ENCODE measurements at regions not wholly inside any gene's neighbourhood (a gene's known extent, or its start where the extent isn't known, plus 50 kb on each side); places are given as distances from the start of the nearest gene placed in this dataset.
A peak's percentile ranks its signal among the peaks of the same experiment; 100 is the strongest.
"Not testable (repeated sequence)": the region's sequence is repeated elsewhere in the genome, so short reads cannot be mapped to it uniquely, and the experiment has no call there.

DNA sequence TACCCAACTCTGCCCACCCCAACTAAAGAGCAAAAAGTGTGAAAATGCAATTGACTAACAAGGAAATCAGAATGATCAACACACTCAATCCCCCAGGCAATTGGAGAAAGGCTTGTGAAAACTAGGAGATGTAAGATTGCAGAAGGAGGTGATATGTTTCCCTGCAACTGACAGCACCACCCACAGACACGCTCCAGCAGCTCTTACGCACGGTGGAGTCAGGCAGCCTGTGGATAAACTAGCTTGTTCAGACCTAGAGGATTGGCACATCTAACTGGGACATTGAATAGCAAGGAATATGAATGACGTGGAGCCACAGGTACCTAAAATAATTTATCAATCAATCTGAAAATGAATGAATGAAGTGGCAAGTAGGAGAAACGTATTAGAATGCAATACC, 125.7 kb upstream of the MYO3A start:
- DNase-seq (ENCODE audit: low spot score) = no peak

GRCh38 chr10:25811052-25811685, 122.9 kb upstream of the MYO3A start:
- DNase-seq (ENCODE audit: low spot score) = no peak

DNA sequence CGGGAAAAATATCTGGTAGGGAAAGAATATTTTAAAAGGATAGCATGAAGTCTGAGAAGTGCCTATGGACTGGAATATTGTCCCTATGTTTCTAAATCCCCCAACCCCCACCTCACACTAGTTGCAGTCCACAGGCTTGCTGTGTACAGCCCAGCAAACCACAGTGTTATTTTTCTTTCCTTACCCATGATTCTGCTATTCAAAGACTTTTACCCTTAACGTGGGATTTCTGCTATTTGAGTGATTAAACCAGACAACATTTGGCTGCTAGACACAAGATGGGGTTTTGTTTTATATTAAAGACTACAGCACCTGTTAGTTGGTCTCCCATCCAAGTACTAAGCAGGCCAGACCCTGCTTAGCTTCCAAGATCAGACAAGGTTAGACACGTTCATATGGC, 120.5 kb upstream of the MYO3A start:
- no peak for DNase-seq (ENCODE audit: low spot score)

GRCh38 chr10:25815236-25815635, 118.8 kb upstream of the MYO3A start:
- no peak for DNase-seq (ENCODE audit: low spot score)

- no peak for DNase-seq (ENCODE audit: low spot score)
Measured at GRCh38 chr10:25815999-25816768, 117.8 kb upstream of the MYO3A start.

GRCh38 chr10:25817200-25817599, 116.8 kb upstream of the MYO3A start:
- DNase-seq (ENCODE audit: low spot score) = no peak

DNA sequence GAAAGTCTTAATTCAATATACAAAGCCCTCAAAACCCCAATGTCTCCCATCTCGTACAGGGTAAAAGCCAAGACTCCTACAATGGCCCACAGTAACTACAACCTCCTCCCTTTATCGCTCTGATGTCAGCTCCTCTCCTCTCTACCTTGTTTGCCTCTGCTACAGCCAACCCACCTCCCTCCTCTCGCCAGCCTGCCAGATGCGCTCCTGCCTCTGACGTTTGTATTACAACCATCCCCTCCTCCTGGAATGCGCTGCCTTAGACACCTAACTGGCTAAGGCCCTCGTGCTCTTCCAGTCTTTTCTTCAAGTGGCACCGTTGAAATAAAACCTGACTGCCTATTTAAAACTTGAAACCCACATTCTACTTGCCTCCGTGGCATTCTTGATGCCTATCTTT, 115.3 kb upstream of the MYO3A start:
- no peak for DNase-seq (ENCODE audit: low spot score)

DNA sequence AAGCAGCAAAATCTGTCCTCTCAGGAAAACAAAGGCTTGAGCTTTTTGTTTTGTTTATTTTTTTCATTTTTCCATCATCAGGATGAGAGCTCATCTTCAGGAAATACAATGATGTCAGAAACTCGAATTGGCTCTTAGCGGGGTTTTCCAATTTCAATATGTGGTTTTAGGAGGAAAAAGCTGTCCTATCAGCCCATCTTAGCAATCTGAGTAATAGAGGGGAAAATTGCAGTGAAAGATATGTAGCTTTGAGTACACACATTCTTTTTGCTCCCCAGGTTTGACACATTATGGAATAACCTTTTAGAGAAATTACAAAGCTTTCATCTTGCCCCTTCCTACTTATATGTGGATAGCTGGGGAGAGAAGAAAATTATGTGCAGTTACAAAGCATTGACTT, 113.6 kb upstream of the MYO3A start:
- no peak for DNase-seq (ENCODE audit: low spot score)

- no peak for DNase-seq (ENCODE audit: low spot score)
Measured at GRCh38 chr10:25820874-25821273, 113.2 kb upstream of the MYO3A start.

DNA sequence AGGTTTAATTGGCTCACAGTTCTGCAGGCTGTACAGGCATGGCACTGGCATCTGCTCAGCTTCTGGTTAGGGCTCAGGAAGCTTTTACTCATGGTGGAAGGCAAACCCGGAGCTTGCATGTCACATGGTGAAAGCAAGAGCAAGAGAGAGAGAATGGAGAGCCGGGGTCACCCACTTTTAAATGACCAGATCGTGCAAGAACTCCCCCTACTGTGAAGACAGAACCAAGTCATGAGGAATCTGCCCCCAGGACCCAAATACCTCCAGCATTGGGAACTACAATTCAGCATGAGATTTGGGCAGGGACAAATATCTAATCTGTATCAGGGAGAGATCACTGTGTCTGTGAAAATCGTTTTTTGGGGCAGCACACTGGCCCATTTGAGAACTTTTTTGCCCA, 110.0 kb upstream of the MYO3A start:
- DNase-seq (ENCODE audit: low spot score) = no peak

- no peak for DNase-seq (ENCODE audit: low spot score)
Measured at GRCh38 chr10:25828475-25828874, 105.6 kb upstream of the MYO3A start.

- DNase-seq (ENCODE audit: low spot score) = no peak
Measured at GRCh38 chr10:25831080-25831479, 102.9 kb upstream of the MYO3A start.

DNA sequence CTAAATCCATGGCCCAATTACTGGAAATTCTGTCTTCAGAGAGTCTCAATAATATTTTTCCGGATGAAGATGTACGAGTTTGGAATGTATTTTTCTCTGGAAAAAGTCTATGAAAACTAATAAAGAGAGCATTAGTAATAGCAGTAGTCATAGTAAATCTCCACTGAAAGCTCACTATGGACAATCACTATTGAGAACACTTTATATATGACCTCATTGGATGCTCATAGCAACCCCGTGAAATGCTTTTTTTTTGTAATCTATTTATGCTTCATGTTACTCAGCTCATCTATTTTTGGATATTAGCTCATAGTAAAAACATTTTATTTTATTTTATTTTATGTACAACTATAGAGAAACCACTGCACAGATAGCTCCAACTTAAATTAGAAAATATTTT, 94.3 kb upstream of the MYO3A start:
- no peak for DNase-seq (ENCODE audit: low spot score)

- DNase-seq (ENCODE audit: low spot score) = not testable (repeated sequence)
Measured at GRCh38 chr10:25840875-25841274, 93.2 kb upstream of the MYO3A start.

DNA sequence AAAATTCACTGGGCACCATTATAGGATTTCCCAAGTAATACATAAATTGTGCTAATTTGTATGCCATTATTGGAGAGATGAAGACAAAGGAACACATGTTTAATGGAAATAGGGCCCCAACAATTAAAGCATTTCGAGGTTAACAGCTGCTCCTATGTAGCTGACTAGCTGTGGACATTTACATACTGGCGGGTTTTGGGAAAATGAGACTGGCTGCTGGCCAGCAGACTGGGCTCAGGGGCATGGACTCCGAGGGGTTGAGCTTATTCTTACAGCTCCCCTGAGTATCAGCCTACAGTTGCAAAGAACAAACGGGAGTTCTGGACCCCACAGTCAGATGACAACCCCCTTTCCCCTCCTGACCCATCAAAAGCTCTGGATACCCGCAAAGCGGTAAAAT, 91.9 kb upstream of the MYO3A start:
- DNase-seq (ENCODE audit: low spot score) = no peak

GRCh38 chr10:25843551-25844170, 90.4 kb upstream of the MYO3A start:
- peak; percentile 28 for DNase-seq (ENCODE audit: low spot score)

DNA sequence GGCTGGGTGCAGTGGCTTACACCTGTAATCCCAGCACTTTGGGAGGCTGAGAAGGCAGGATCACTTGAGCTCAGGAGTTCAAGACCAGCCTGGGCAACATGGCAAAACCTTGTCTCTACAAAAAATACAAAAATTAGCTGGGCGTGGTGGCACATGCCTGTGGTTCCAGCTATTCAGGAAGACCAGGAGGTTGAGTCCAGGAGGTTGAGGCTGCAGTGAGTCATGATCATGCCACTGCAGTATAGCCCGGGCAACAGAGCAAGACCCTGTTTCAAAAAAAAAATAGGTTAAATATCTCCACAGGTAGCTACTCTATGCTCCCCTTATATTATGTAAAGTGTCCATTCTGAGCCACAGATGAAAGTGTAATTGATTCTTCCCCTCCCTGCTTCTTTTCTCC, 89.3 kb upstream of the MYO3A start:
- DNase-seq (ENCODE audit: low spot score) = not testable (repeated sequence)

GRCh38 chr10:25849268-25849667, 84.8 kb upstream of the MYO3A start:
- no peak for DNase-seq (ENCODE audit: low spot score)

- peak; percentile 9 for DNase-seq (ENCODE audit: low spot score)
Measured at GRCh38 chr10:25849988-25850387, 84.0 kb upstream of the MYO3A start.

GRCh38 chr10:25851548-25851947, 82.5 kb upstream of the MYO3A start:
- no peak for DNase-seq (ENCODE audit: low spot score)

- no peak for DNase-seq (ENCODE audit: low spot score)
Measured at GRCh38 chr10:25852364-25852941, 81.6 kb upstream of the MYO3A start.

DNA sequence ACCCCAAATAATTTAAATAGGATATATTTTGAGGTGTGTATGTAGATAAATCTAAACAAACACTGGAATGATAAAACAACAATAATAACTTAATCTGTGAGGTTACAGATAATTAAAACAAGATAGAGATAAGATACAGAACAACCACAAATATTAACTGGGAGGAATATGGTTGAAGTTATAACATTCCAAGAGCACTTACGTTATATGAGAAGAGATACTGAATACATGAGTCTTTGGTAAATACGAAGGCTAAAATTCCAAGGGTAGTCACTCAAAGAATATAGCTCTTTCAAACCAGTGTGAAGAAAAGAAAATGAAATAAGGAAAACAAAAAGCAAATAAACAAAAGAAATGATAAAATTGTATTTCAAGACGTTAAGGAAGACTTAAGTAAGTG, 76.0 kb upstream of the MYO3A start:
- DNase-seq (ENCODE audit: low spot score) = no peak

DNA sequence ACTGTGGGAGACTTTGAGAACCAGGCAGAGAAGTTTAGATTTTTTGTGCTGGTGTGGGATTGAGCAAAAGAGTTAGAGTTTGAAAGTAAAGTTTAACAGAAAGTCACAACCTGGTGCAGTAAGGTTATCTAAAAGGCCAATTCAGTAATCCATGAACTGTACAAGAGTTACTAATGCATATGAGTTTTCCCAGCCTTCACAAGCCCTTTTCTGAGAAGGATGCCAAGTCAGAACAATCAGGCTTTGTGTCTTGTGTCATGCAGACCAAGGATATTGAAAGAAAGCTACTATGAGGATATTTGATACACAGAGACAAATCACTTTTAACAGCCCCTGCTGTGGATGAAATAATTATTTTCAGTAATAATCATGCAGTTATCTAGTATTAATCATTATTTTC, 68.8 kb upstream of the MYO3A start:
- DNase-seq (ENCODE audit: low spot score) = no peak

Measured in umbilical cord (tissue), 1 donor.